LNCAP (cell line): ENCODE measurements at regions not wholly inside any gene's neighbourhood (a gene's known extent, or its start where the extent isn't known, plus 50 kb on each side); places are given as distances from the start of the nearest gene placed in this dataset.

ENCODE experiments used
- TF ChIP-seq, protein P1 (sequence below): fragments of 450-650 bp; IDR thresholded peaks from 2 replicates; pipeline ENCODE4 v1.5.1; 2017; ENCODE audit warnings: mild to moderate bottlenecking

DNA sequence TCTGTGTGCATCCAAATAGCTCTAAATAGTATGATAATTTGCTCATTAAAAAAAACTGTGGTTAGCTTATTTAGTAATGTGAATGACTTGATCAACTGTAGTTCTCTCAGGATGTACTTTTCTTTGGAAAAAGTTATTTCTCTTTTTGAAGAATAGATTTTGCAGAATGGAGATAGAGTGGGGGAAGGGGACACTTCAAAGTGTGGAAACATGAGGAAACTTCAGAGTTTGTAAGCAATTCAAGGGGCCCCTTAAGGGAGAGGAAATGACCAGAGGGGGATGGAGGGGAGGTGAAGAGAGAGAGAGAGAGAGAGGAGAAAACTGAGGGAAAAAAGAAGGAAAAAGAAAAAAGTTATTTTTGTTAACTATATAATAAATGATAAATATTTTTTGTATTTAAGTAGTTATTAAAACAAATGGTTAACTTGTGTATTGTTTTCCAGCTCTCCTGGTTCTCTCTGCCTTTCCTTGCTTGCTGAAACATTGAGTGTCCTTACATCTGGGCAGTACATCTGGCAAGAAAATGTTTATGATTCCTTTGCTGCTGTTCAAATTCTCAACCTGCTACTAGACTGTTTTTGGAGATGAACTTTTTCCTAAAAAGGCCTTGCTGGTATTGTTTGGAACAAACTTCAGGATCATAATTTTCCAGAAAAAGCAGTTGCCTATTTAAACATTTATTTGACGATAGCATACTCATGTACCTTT is 497.5 kb upstream of the CITED2 start:
- TF ChIP-seq, protein P1, sequence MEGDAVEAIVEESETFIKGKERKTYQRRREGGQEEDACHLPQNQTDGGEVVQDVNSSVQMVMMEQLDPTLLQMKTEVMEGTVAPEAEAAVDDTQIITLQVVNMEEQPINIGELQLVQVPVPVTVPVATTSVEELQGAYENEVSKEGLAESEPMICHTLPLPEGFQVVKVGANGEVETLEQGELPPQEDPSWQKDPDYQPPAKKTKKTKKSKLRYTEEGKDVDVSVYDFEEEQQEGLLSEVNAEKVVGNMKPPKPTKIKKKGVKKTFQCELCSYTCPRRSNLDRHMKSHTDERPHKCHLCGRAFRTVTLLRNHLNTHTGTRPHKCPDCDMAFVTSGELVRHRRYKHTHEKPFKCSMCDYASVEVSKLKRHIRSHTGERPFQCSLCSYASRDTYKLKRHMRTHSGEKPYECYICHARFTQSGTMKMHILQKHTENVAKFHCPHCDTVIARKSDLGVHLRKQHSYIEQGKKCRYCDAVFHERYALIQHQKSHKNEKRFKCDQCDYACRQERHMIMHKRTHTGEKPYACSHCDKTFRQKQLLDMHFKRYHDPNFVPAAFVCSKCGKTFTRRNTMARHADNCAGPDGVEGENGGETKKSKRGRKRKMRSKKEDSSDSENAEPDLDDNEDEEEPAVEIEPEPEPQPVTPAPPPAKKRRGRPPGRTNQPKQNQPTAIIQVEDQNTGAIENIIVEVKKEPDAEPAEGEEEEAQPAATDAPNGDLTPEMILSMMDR = no peak

DNA sequence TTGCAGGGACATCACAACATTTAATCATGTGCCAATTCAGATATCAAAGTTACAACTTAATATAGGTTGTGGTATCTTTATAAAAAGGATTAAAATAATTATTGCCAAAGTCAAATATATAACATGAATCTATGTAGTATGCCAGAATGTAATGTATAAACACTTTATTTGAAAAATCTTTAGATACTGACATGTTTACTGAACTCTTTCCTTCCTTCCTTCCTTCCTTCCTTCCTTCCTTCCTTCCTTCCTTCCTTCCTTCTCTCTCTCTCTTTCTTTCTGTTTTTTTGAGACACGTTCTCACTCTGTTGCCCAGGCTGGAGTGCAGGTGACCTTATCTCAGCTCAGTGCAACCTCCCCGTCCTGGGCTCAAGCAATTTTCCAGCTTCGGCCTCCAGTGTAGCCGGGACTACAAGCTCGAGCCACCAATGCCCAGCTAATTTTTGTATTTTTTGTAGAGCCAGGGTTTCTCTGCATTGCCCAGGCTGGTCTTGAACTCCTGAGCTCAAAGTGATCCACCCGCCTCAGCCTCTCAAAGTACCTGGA is 496.8 kb upstream of the CITED2 start:
- TF ChIP-seq, protein P1 = no peak

DNA sequence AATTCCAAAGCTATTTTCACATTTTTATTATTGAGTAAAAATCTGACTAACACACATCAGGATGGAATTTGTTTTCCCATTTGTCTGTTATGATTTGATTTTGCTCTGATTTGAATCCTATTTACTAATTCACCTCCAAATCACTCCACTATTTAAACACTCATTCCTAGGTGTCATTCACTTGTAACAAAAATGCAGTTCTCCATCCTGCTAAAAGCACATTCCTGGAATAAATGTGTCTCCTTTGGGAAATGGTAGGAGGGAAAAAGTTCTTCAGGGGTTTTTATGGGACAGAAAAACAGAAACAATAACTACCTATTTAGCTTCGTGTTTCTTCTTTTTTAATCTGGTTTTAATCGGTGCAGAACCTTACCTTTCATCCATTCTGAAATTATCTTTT is 494.1 kb upstream of the CITED2 start:
- TF ChIP-seq, protein P1 = no peak

- TF ChIP-seq, protein P1 = no peak
These were observed 489.5 kb upstream of the CITED2 start for GRCh38 chr6:139863964-139864363.

GRCh38 chr6:139863346-139863745 is 488.9 kb upstream of the CITED2 start:
- TF ChIP-seq, protein P1 = no peak

DNA sequence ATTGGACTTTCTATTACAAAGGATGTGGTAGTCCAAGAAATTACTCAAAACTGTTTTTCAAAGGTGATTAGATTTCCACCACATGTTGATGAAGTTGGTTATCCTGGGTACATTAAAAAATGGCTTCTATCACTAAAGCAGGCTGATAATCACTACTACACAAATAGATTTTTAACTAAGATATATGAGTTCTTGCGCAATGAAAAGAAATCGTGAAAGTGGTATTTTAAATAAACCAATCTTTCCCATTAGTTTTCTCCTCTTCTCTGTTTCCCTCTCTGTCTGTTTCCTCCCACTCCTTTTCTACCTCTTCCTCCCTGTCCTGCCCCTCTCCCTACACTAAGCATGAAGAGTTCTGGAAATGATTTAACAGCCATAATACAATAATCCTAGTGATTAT is 487.9 kb upstream of the CITED2 start:
- TF ChIP-seq, protein P1 = no peak

GRCh38 chr6:139860203-139860602 is 485.8 kb upstream of the CITED2 start:
- TF ChIP-seq, protein P1 = no peak

- TF ChIP-seq, protein P1 = no peak
These were observed 484.0 kb upstream of the CITED2 start for GRCh38 chr6:139858429-139858828.
